Pancreas (tissue), 10 donors: ENCODE measurements at regions not wholly inside any gene's neighbourhood (a gene's known extent, or its start where the extent isn't known, plus 50 kb on each side); places are given as distances from the start of the nearest gene placed in this dataset.

Source experiments
- ATAC-seq, 4 donors: fragments of 200-7000 bp; cut with Tn5 transposase; one replicate each; pipeline versions ENCODE4 v1.8.0 to v1.9.1; 2020; ENCODE audit warnings: mild to moderate bottlenecking in 4 of 4, moderate library complexity in 4 of 4
- DNase-seq, 6 donors: peaks; one replicate each; pipeline ENCODE4 v3.0.0-alpha.2; 2020
- FAIRE-seq: peaks from 2 replicates; lab custom pipeline; 2012; peaks lifted over from hg19 to GRCh38; lab: Jason Lieb, UNC
- H3K27ac ChIP-seq, 4 donors: fragments of 200-600 bp; sonication (generic); 1 replicate in 3 of 4; 2 replicates in 1 of 4; pipeline versions ENCODE4 v1.5.0 to v1.8.0; 2020
- H3K27me3 ChIP-seq, 4 donors: fragments of 200-600 bp; one replicate each; pipeline ENCODE4 v1.8.0; 2021
- H3K36me3 ChIP-seq, 3 donors: fragments of 200-600 bp; sonication (generic) in 1 of 3; one replicate each; pipeline versions ENCODE4 v1.5.0 to v1.8.0; 2020 to 2021
- H3K4me1 ChIP-seq, 3 donors: fragments of 200-600 bp; one replicate each; pipeline ENCODE4 v1.8.0; 2021
- H3K4me3 ChIP-seq, 4 donors: fragments of 200-600 bp; sonication (generic) in 2 of 4; one replicate each; pipeline versions ENCODE4 v1.5.0 to v1.8.0; 2020 to 2021
- H3K9me3 ChIP-seq, 4 donors: fragments of 200-600 bp; one replicate each; pipeline ENCODE4 v1.8.0; 2021
- WGBS, 2 donors: extraction: QIAGEN DNeasy Blood & Tissue Kit; methylation state at CpG; one replicate each; pipeline ENCODE4 v1.1.7; 2013; 5-methylcytosine and 5-hydroxymethylcytosine counted together
- intact Hi-C, 3 donors: fragments of 100-400 bp; cut with DNase I; formaldehyde crosslinking; loops; one replicate each; pipeline versions ENCODE4 v1.11.1 to v1.14.2; 2022
- TF ChIP-seq, protein P1 (sequence below), 4 donors: fragments of 200-600 bp; sonication (generic) in 3 of 4; IDR thresholded peaks; one replicate each; pipeline versions ENCODE4 v1.5.0 to v1.8.0; 2021; ENCODE audit warnings: antibody characterized with exemption in 4 of 4
- donor health status: healthy with polysubstance abuse.
- donor health status: DM: no; HTN: no; CAD: no; lungs with moderate emphysema.
- donor health status: DM: no; HTN: no; CAD: no.
- donor health status: control.
- donor health status: control.
- donor health status: Bipolar disorder and iron deficiency.
- donor health status: DM: yes; HTN: yes; CAD: no.
- donor health status: DM: no; HTN: no; CAD: no.
- donor health status: DM: no; HTN: no; CAD: no.
- donor health status: DM: yes; HTN: yes; CAD: no.

DNA sequence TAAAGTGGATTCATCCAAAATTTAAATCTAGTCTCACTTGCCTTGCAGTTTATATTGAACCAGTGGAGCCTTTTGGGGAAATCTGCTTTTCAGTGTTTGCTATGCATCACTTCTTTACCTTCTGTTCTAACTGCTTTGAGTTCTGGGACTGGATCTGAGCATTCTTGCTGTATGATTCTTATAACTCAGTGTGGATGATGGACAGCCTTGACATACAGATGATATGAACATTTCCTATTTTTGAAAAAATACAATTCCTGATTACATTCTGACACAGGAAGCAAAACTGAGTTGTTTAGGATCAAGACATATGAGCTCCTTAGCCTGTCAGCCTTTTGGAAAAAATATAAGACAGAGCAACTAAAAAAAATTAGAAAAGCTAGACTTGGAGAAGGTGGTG lies 115.2 kb downstream of the DISP1 start:
- Histone ChIP-seq H3K27ac (no peak overlapping the region), H3K4me1 (peaks cover 0 to 7% (median 5%) of the 10 kb centered on the region in 3 donors), H3K4me3 (no peak overlapping the region), H3K9me3 (no peaks in the 10 kb centered on the region), H3K36me3 (no peaks in the 10 kb centered on the region), H3K27me3 (no peaks in the 10 kb centered on the region)
- ATAC-seq, result no peak
- no peak for FAIRE-seq
- TF ChIP-seq, protein P1, sequence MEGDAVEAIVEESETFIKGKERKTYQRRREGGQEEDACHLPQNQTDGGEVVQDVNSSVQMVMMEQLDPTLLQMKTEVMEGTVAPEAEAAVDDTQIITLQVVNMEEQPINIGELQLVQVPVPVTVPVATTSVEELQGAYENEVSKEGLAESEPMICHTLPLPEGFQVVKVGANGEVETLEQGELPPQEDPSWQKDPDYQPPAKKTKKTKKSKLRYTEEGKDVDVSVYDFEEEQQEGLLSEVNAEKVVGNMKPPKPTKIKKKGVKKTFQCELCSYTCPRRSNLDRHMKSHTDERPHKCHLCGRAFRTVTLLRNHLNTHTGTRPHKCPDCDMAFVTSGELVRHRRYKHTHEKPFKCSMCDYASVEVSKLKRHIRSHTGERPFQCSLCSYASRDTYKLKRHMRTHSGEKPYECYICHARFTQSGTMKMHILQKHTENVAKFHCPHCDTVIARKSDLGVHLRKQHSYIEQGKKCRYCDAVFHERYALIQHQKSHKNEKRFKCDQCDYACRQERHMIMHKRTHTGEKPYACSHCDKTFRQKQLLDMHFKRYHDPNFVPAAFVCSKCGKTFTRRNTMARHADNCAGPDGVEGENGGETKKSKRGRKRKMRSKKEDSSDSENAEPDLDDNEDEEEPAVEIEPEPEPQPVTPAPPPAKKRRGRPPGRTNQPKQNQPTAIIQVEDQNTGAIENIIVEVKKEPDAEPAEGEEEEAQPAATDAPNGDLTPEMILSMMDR (IDR thresholded peaks at IDR 0.05), result no peak
- intact Hi-C loops, result no loop called here
- no peak for DNase-seq

DNA sequence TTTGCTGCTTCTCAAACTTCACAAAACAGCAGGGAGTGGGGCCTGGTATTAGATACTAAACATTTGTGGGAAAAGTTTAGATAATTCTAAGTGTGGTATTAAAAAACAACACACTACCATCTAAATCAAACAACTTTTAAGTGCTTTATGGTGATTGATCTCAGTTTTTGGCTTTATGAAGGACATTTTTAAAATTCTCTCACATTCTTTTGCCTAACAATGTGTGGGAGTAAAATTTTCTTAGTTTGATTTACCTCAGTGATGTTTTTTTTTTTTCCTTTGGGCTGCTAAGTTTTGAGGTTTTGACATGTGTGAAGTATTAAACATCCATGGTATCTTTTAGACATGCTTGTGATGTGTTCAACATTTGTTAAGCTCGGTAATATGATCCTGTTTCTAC lies 116.2 kb downstream of the DISP1 start:
- peak overlapping the region in 1 of 4 donors; percentile 10 for H3K27ac ChIP-seq
- WGBS, 2 donors, result 60 to 69% methylated on average over 1 of the region's 1 CpG
- TF ChIP-seq, protein P1 (IDR thresholded peaks at IDR 0.05), result no peak
- H3K4me1 ChIP-seq, result peaks cover 0 to 7% (median 5%) of the 10 kb centered on the region in 3 donors
- intact Hi-C loops, result no loop called here
- DNase-seq (no peak), FAIRE-seq (no peak), ATAC-seq (no peak)
- H3K4me3 ChIP-seq, result no peak overlapping the region
- no peaks in the 10 kb centered on the region for H3K36me3 ChIP-seq
- H3K9me3 ChIP-seq, result no peaks in the 10 kb centered on the region
- H3K27me3 ChIP-seq, result no peaks in the 10 kb centered on the region

DNA sequence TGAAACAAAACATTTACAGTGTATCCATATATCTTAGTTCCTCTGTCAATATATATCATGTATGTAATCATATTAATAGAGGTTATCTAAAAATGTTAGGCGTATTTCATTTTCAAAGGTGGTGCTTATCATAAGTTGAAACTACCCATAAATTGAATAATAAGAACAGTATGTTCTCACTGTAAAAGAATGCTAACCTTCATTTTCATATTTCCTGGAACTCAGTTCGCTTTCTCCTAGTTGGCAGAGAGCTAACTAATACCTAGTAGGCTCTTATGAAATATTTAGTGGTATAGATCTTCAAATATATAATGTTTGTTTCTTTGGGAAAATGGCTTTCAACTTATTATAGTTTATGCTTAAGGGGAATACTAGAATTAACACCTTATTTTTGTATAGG lies 118.4 kb downstream of the DISP1 start:
- Histone ChIP-seq H3K4me3 (no peak overlapping the region), H3K27ac (peak overlapping the region in 1 of 4 donors; percentile 8), H3K4me1 (no peaks in the 10 kb centered on the region), H3K36me3 (no peaks in the 10 kb centered on the region), H3K9me3 (no peaks in the 10 kb centered on the region), H3K27me3 (no peaks in the 10 kb centered on the region)
- WGBS, 2 donors, result 70 to 76% methylated on average over 2 of the region's 2 CpGs
- TF ChIP-seq, protein P1 (IDR thresholded peaks at IDR 0.05), result no peak
- DNase-seq (no peak), ATAC-seq (peak in 1 of 4 donors; percentile 54), FAIRE-seq (no peak)
- intact Hi-C loops, result no loop called here

DNA sequence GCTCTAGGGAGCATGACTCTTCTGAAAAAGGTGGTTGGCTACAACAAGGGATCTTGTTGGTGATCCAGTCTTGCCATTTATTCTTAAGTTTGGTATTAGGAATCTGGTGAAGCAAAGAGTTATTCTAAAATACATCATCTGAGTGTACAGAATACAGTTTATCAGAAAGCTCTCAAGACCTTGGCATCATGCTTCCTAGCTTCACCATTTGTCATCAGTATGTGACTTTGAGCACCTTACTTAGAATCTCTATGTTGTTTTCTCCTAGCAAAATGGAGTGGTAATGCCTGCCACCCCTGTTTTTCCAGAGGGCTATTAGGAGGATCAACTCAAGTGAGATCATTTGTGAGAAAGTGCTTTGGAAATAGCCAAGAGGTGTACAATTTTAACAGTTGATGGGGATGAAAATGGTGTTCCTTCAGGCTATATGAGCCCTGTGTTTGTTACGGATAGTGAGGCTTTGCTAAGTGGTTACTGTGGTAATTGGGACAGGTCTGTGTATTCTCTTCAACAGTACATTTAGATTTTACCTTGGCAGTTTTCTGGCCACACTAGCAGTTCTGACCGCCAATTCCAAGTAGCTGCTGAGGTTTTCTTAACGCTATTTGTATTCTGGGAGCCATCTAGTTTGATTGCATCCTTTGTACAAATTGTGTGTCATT lies 120.5 kb downstream of the DISP1 start:
- Histone ChIP-seq H3K27ac (no peak overlapping the region), H3K27me3 (no peaks in the 10 kb centered on the region), H3K36me3 (no peaks in the 10 kb centered on the region), H3K9me3 (no peaks in the 10 kb centered on the region), H3K4me3 (no peak overlapping the region), H3K4me1 (no peaks in the 10 kb centered on the region)
- FAIRE-seq (no peak), DNase-seq (no peak), ATAC-seq (no peak)
- 90 to 92% methylated on average over 3 of the region's 3 CpGs for WGBS, 2 donors
- TF ChIP-seq, protein P1 (IDR thresholded peaks at IDR 0.05), result no peak
- intact Hi-C loops, result no loop called here

DNA sequence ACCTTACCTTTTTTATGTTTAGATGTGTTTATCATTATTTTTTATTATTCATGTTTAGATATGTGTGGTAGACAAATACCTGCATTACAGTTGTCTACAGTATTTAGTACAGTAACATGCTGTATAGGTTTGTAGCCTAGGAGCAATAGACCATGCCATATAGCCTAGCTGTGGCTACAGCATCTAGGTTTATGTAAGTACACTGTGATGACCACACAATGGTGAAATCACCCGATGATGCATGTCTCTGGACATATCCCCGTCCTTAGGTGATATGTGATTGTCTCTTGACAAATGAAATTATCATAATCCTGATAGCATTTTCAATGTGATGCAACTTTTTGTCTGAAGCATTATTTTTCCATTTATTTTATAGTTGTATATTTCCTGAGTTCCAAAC lies 121.2 kb downstream of the DISP1 start:
- no peak for DNase-seq
- no peak overlapping the region for H3K27ac ChIP-seq
- no peaks in the 10 kb centered on the region for H3K4me1 ChIP-seq
- no peaks in the 10 kb centered on the region for H3K27me3 ChIP-seq
- FAIRE-seq, result no peak
- intact Hi-C loops, result no loop called here
- WGBS, 2 donors, result 93 to 97% methylated on average over 2 of the region's 2 CpGs
- no peaks in the 10 kb centered on the region for H3K9me3 ChIP-seq
- TF ChIP-seq, protein P1 (IDR thresholded peaks at IDR 0.05), result no peak
- H3K36me3 ChIP-seq, result no peaks in the 10 kb centered on the region
- ATAC-seq, result no peak
- H3K4me3 ChIP-seq, result no peak overlapping the region
